ENCODE measurements at regions not wholly inside any gene's neighbourhood (a gene's known extent, or its start where the extent isn't known, plus 50 kb on each side); places are given as distances from the start of the nearest gene placed in this dataset.

- FAIRE-seq = no peak
- DNase-seq (ENCODE audit: low spot score in 2 of 2) = no peak
Measured at GRCh38 chr5:107223066-107223465, 447.7 kb downstream of the EFNA5 start.

DNA sequence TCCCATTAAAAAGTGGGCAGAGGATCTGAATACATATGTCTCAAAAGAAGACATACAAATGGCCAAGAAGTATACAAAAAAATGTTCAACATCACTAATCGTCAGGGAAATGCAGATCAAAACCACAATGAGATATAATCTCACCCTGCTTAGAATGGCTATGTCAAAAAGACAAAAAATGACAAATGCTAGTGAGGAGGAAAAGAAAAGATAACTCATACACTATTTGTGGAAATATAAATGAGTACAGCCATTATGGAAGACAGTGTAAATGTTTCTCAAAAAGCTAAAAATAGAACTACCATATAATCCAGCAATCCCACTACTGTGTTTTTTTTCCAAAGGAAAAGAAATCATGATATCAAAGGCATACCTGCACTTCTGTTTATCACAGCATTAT lies 450.7 kb downstream of the EFNA5 start:
- FAIRE-seq (no peak), DNase-seq (ENCODE audit: low spot score in 2 of 2) (no peak)

DNA sequence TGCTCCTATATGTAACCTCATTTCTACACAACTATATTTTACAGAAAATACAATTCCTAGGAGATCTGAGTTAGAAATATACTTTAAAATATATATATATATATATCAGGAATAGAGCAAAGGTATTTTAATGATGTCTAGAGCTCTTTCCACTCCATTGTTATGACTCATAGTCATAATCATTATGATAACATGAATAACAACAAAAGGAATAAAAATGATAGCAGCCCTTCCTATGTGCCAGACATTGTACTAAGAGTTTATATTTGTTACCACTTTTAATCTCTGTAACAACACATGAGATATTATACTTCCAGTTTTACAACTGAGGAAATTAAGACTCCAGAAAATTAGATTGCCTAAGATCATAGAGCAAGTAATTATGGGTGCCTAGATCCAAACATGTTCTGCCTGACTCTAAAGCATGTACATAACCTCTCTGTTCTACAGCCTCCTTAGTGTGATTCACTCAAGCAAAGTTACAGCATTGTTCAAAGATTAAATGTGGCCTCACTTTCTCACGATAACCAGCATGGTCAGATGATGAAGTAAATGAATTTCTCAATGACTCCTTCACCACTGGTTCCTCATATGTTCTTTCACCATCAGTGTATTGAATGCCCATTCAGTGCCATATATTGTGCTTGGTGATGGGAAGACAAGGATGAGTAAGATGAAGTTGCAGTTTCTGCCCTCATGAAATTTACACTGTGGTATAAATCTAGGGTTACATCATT lies 452.1 kb downstream of the EFNA5 start:
- FAIRE-seq = no peak
- no peak for DNase-seq (ENCODE audit: low spot score in 2 of 2)

- FAIRE-seq (no peak), DNase-seq (ENCODE audit: low spot score in 2 of 2) (peak in 1 of 2 donors; percentile 8)
Measured at GRCh38 chr5:107217721-107218130, 453.0 kb downstream of the EFNA5 start.

DNA sequence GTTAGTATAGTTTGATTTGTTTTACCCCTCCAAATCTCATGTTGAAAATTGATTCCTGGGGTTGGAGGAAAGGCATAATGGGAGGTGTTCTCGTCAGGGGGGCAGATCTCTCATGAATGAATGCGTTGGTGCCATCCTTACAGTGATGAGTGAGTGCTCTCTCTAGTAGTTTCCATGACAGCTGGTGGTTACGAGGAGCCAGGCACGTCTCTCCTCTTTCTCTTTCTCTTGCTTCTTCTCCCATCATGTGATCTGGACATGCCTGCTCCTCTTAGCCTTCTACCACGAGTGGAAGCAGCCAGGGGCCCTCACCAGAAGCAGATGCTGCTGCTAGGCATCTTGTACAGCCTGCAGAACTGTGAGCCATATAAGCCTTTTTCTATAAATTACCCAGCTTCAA lies 454.1 kb downstream of the EFNA5 start:
- DNase-seq (ENCODE audit: low spot score in 2 of 2) (no peak), FAIRE-seq (no peak)

GRCh38 chr5:107215611-107216010 lies 455.1 kb downstream of the EFNA5 start:
- FAIRE-seq = no peak

GRCh38 chr5:107213025-107213424 lies 457.7 kb downstream of the EFNA5 start:
- FAIRE-seq (no peak), DNase-seq (ENCODE audit: low spot score in 2 of 2) (no peak)

More at GRCh38 chr5:107215611-107216010, 455.1 kb downstream of the EFNA5 start:
- DNase-seq (ENCODE audit: low spot score in 2 of 2) = no peak

DNA sequence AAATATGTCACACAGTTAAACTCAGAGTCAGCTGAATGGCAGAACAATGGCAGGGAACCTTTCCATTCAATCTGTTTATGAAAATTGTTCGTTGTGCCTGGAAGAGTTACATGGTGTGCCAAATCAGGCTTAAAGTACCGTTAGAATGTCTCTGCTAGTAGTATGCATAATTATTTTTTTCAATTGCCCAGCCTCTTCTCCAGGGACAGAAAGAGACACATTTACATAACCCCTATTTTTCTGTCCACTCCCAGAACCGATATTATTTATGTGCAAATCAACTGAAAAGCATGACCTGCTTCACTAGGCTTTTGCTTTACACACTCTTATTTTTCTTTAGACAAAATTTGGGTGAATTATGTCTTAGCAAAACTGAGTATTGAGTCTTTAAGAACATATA lies 459.1 kb downstream of the EFNA5 start:
- DNase-seq (ENCODE audit: low spot score in 2 of 2) (no peak), FAIRE-seq (no peak)

GRCh38 chr5:107208867-107209266 lies 461.9 kb downstream of the EFNA5 start:
- FAIRE-seq = no peak

GRCh38 chr5:107204413-107204812 lies 466.3 kb downstream of the EFNA5 start:
- DNase-seq (ENCODE audit: low spot score in 2 of 2) (no peak), FAIRE-seq (no peak)

More at GRCh38 chr5:107208867-107209266, 461.9 kb downstream of the EFNA5 start:
- no peak for DNase-seq (ENCODE audit: low spot score in 2 of 2)

DNA sequence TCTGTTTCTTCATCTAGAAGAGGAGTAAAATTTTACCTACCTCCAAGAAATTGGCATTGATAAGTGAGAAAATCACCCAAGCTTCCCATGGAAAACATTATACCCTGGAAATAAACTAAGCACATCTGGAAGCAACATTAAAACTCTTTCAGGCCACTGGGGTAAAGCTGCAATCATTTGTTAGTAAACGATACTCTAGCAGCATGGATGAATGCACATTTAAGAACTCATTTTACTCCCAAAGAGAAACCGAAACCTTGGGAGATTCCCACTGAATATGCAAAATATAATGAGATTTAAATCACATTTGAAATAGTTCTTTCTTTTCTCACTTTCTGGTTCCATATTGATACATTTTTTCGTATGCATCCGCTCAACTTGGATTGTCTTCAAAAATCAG lies 467.5 kb downstream of the EFNA5 start:
- FAIRE-seq (no peak), DNase-seq (ENCODE audit: low spot score in 2 of 2) (no peak)

- FAIRE-seq = no peak
Measured at GRCh38 chr5:107199756-107200155, 471.0 kb downstream of the EFNA5 start.

DNA sequence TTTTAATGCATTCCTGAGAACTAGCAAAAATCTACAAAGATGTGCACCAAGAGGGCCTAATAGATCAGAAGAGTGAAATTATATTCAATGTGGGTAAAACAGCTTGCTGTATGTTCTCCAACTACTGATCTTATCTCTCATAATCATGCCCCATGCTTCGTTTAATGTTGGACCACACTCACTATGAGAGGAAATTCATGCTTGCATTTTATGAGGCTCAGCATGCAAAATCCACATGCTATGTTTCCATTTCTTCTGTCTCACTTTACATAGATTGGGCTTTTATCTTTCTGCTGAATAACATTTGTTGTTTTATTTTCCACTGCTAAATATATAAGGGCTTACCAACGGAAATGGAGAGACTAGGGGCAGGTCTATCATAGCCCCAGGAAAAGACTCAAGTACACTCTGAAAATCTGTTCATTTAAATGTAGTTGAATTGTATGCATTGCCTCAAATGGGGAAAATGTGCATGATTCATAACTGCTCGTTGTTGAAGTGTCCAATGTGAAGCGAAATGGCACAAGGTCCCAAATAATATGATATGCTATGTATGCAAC lies 474.2 kb downstream of the EFNA5 start:
- DNase-seq (ENCODE audit: low spot score in 2 of 2) (no peak), FAIRE-seq (no peak)

More at GRCh38 chr5:107199756-107200155, 471.0 kb downstream of the EFNA5 start:
- no peak for DNase-seq (ENCODE audit: low spot score in 2 of 2)

GRCh38 chr5:107195890-107196395 lies 474.8 kb downstream of the EFNA5 start:
- FAIRE-seq (no peak), DNase-seq (ENCODE audit: low spot score in 2 of 2) (no peak)

DNA sequence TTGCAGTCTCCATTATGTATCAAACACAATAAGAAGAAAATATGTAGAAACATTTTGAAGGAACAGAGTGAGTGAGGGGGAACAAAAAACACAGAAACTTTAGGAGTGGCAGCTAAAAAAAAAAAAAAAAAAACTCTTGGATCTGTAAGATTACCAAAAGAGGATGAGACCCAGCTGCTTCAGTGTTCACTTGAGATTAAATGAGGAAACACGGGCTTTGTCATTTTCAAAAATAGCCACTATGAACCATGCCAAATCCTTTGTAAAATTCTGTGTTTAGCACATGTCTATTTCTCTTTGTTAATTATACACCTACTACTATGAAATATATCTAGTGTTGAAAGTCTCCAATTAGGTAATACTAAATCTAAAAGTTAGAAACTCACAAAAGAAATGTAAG lies 485.9 kb downstream of the EFNA5 start:
- FAIRE-seq (no peak), DNase-seq (ENCODE audit: low spot score in 2 of 2) (no peak)

DNA sequence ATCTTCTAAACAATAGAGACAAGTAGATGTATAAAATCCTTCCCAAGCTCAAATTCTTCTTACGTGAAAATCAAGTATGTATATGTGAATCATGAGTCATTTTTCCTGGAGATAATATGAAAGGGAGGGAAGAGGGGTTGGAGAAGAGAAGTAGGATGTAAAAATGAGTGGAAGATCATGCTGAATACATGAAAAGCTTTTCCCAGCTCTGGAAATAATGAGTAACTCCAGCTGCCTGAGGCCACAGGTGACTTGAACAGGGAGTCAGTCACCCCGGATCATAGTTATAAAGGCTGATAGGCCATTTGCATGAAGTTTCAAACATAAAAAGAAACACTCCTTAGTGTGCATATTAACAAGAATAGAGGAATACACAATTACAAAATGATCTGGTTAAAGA lies 486.7 kb downstream of the EFNA5 start:
- FAIRE-seq (no peak), DNase-seq (ENCODE audit: low spot score in 2 of 2) (no peak)

GRCh38 chr5:107170620-107171019 lies 500.1 kb downstream of the EFNA5 start:
- DNase-seq (ENCODE audit: low spot score in 2 of 2) (no peak), FAIRE-seq (no peak)

- FAIRE-seq (no peak), DNase-seq (ENCODE audit: low spot score in 2 of 2) (no peak)
Measured at GRCh38 chr5:107169867-107170266, 500.9 kb downstream of the EFNA5 start.

GRCh38 chr5:107168848-107169752 lies 501.6 kb downstream of the EFNA5 start:
- no peak for DNase-seq (ENCODE audit: low spot score in 2 of 2)
- FAIRE-seq = no peak

DNA sequence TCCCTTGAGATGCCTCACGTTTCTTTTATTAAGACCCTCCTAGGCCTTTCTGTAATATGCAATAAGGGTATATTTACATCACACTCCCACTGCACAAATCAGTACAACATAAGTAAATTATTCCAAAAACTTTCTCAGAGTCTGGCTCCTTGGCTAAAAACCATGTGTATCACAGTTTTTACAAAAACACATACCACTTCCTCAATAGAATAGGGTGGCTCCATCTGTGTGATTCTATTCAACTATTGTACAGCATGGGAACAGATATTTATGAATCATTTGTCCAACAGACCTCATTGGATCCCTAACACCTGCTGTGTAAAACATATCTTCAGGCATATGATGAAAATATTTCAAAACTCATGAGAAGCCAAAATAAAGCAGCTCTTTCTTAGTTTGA lies 502.7 kb downstream of the EFNA5 start:
- FAIRE-seq (no peak), DNase-seq (ENCODE audit: low spot score in 2 of 2) (no peak)

GRCh38 chr5:107165296-107165695 lies 505.4 kb downstream of the EFNA5 start:
- FAIRE-seq = no peak
- no peak for DNase-seq (ENCODE audit: low spot score in 2 of 2)
